GM19023 (cell line): ENCODE measurements at regions not wholly inside any gene's neighbourhood (a gene's known extent, or its start where the extent isn't known, plus 50 kb on each side); places are given as distances from the start of the nearest gene placed in this dataset.

Experiments used
- ATAC-seq: cut with Tn5 transposase; IDR thresholded peaks from one replicate; pipeline ENCODE4 v1.9.1; 2021; ENCODE audit warnings: mild to moderate bottlenecking, moderate library complexity; ENCODE audit not compliant: unreplicated experiment

DNA sequence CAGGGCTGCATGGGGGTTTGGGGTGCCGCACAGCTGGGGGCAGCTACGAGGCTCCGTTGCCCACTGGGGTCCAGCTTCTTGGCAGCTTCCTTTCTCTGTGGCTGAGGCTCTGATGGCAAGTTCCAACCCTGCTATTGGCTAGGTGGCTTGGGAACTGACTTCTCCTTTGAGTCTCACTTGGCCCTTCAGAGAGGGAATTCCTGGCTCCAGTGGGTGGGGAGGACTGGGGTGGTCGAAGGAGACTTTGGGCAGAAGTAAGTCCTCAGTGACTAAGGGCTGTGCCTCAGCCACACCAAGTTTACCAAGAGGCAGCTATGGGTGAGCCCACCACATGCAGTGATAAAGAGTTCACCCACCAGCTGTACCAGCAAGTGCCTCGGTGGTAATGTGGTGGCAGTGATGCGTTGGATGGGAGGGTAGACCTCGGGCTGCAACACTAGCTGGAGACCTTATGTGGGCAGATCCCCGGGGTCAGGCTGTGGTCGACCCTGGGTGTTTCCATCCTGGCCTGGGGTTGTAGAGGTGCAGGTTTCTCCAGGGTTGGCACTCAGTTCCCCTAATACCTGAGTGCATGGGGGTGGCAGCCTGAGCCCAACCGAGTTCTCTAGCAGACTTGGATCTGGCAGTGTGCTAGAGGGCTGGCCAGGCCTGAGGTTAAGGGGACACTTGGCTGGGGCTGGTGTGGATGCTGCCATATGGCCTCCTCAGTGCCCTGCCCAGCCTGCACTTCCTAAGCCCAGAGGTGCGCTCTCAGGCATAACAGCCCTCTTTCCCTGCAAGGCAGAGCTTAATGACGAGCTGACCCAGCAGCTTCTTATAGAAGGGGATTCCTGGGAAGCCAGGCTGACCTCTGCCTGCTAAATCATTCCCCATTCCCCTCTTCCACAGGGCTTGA is 197.0 kb upstream of the CADM1 start:
- ATAC-seq, result no peak

GRCh38 chr11:115700496-115700895 is 196.3 kb upstream of the CADM1 start:
- no peak for ATAC-seq

- ATAC-seq, result no peak
These were observed 195.5 kb upstream of the CADM1 start for GRCh38 chr11:115699733-115700132.

DNA sequence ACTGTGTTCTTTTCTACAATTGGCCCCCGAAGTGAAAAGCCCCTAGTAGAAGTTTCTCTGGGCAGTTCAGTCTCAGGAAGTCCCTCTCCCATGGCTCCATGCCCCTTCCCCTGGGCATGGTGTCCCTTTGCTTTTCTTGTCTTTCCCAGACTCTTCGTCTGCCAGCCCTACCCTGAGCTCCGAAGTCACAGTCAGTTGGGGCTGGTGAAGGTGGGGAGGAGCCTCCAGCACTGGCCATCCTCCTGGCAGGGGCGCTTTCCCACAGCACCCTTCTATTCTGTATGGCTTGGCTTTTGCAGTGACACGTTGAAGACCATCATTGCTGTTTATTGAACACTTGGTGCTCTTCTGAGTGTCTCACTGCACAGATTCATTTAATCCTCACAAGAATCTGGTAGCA is 195.1 kb upstream of the CADM1 start:
- ATAC-seq, result no peak

DNA sequence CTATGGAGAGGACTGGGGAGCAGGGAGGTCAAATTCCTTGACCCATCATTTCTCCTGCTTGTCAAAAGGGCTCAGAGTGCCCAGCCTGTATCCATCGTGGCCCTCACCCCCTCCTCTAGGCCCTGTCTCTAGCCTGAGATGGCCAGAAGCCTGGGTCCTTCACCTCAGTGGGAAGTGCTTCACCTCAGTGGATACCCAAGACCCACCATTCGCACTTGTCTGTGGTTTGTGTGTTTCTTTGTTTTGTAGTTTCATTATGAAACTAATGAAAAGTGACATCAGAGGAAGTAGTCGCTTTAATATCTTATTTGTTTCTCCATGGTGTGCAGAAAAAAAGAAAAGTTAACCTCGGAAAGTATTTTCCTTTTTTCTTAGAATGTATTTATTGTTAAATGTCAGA is 194.0 kb upstream of the CADM1 start:
- no peak for ATAC-seq

GRCh38 chr11:115696563-115696962 is 192.3 kb upstream of the CADM1 start:
- no peak for ATAC-seq

- no peak for ATAC-seq
These were observed 191.6 kb upstream of the CADM1 start for GRCh38 chr11:115695677-115696364.

- ATAC-seq, result no peak
These were observed 188.8 kb upstream of the CADM1 start for GRCh38 chr11:115693002-115693401.

GRCh38 chr11:115691030-115691429 is 186.8 kb upstream of the CADM1 start:
- no peak for ATAC-seq

GRCh38 chr11:115687934-115688333 is 183.7 kb upstream of the CADM1 start:
- ATAC-seq, result no peak

DNA sequence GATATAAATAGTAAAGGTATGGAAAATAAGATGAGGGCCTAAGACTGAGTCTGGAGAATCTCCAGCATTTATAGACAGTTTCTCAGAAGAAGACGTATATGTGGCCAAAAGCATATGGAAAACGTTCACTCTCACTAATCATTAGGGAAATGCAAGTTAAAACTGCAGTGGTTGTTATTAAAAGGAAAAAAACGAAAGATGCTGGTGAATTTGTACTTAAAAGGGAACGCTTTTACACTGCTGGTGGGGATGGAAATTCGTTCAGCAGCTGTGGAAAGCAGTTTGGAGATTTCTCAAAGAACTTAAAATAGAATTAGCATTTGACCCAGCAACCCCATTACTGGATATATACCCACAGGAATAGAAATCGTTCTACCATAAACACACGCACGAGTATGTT is 180.5 kb upstream of the CADM1 start:
- ATAC-seq, result no peak

DNA sequence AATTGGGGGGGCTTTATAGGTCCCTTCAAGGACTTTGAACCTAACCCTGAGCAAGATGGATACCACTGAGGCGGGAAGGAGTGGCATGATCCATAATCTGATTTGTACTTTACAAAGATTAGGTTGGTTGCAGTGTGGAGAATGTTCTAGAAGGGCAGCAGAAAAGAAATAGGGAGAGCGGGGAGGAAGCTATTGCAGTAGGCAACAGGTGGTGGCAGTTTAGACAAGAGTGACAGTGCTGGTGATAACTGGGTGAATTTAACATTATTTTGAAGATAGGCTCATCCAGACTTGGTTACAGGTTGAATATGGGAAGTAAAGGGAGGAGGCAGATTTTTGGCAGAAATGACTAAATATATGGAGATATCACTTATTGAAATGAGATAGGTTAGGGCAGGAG is 179.9 kb upstream of the CADM1 start:
- ATAC-seq, result no peak

DNA sequence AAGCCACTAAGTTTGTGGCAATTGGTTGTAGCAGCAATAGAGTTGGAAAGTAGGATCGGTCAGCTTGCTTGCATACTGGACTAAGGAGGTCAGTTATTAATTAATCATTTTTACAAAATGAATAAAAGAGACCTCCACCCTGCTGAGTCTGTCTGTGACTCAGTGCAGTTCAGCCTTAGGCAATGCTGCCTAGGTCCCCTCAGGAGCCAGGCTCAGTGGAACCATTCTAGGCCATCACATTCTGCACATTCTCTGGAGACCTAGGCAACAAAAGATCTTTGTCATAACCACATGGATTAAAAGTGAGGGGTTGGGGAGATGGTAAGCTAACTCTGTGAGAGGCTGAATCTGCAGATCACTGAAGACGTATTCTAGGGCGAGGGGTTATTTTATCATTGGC is 178.7 kb upstream of the CADM1 start:
- ATAC-seq, result no peak

GRCh38 chr11:115682101-115682500 is 177.9 kb upstream of the CADM1 start:
- ATAC-seq, result no peak

DNA sequence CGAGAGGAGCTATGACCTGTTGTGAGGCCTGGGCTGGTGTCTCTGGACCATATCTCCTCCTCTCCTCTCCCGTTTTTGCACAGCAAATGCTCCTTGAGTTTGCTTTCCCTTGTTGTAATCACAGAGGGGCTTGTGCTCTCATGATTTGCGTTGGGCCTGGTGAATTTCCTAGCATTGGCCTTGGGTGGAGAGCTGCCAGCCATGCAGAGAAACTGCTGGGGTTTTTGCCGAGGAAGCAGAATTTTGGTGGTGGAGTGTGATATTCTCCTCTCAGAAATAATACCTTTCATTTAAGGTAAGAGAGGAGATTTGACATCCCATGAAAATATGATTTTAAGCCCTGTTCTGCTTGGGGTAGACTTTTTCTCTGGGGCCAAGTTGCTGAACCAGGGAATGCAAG is 175.7 kb upstream of the CADM1 start:
- ATAC-seq, result no peak

DNA sequence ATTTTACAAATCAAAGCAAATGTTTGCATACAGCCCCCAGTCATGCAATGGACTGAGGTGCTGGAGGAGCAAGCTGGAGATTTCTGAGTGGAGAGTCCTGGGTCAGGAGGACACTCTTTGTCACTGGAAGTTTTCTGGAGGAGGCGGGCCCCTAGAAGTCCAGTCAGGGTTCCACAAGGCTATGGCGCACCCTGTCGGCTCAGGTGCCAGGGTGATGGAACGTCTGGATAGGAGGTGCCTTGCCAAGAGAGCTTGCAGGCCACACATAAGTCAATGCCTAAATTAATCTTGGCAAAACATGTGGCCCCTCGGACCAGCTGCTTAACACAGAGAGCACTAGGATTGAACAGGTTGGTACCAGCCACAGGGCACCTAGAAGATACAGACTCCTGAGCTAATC is 174.7 kb upstream of the CADM1 start:
- no peak for ATAC-seq

DNA sequence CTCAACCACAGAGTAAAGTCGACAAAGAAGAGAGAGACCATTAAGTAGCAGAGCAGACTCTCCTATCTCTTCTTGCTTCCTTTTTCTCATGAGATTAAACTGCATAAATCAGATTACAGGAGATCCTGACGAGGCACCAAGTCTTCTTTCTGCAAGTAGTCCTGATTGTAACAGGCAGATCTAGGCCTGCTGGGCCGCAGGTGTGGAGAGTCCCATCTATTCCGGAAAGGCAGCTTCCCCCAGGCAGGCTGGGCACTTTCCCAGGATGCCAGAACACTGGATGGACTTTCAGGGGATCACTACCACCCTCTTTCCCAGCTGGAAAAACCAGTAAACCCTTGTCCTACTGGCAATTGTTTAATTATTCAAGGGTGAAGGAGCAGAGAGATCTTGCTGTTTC is 173.0 kb upstream of the CADM1 start:
- ATAC-seq, result no peak

DNA sequence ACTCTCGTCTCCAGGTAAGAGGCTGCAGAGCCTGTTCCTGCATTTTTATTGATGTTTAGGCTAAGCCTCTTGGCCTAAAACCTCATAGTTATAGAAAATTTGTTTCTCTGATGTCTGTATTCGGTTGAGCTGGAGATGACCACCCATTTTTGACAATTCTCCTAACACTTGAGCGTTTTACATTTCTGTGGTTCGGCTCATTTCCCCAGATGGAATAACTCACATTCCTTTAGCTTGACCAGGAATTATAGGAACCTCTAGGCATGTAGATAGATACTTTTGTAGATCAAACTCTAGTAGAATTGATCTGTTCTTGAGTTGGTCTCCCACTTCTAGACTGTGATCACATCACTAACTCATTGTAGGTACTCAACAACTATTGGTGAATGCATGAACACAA is 172.6 kb upstream of the CADM1 start:
- ATAC-seq, result no peak

DNA sequence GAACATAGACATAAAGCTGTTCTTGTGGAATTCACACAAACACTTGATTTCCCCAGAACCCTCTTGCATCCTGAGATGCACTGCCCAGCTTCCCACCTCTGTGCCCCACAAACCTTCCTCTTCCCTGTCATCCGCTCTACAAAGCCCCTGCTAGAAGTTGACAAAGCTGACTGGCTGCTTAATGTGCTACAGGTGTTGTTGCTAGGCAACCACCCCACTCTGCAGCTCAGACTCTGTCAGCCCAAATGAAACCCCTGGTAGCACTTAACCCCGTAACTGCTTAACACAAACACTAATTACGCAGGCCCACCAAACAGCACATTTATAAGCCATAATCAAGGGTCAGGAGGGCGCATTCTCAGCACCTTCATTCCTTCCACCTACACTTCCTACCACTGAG is 172.0 kb upstream of the CADM1 start:
- ATAC-seq, result no peak

DNA sequence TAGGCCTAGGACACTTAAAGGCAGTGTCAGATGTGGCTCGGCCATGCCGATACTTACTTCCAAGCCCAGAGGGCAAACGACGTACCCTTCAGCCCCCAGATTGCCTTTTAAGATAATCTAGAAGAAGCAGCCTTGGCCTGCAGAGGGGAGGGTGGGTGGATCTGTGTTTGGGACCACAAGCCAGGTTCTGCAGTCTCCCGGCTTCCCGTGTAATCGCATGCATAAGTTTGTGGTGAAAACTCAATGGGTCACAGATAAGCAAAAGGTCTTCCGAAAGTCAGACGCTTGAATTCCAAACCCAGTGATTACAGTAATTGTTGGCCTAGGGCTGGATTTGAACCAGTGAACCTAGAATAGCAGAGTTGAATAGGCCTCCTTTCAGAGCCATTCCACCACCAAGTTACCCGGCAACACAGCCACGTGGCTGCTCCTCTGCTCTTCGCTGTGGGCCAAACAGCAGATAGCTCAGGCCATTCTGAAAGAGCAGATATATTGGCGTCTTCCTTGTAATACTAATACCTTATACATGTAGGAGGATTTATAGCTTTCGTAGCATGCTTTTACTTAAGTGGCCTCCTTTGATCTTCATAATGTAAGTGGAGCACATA is 170.8 kb upstream of the CADM1 start:
- ATAC-seq, result no peak

DNA sequence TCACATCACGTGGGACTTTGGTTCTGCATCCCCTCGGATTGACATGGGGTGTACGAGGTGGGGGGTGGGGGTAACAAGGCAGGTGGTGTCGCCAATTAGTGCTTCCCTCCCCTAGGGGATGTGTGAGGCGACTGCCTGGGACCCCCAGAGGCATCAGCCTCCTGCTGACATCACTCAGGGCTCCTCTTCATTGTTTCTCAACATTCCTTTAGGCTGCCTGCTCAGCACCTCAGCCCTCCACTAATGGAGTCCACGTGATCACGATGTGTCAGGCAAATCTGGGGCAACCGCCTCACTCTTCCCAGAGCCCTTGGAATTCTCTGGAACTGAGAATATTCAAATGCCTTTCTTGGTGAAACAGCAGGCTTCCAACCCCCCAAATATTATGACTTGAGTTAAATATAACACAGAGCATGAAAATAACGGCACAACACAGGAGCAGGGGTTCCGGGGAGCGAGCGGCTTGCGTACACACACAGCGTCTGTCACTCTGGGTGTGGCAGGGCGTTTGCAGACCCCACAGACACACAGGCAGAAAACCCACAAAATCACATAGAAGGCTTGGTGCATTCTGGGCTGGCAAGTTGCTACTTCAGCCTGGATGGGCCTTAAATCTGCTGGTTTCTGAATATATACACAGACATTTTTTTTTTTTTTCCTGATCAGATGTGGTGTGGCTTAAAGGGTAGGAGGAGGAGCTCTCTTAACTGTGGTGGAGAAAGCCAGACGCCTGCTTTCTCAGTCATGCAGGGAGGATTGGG is 170.1 kb upstream of the CADM1 start:
- ATAC-seq, result no peak
